ENCODE measurements at regions not wholly inside any gene's neighbourhood (a gene's known extent, or its start where the extent isn't known, plus 50 kb on each side); places are given as distances from the start of the nearest gene placed in this dataset.

GRCh38 chr10:57982091-57982490, 285.6 kb downstream of the IPMK start (continued):
- TF ChIP-seq, protein P1, sequence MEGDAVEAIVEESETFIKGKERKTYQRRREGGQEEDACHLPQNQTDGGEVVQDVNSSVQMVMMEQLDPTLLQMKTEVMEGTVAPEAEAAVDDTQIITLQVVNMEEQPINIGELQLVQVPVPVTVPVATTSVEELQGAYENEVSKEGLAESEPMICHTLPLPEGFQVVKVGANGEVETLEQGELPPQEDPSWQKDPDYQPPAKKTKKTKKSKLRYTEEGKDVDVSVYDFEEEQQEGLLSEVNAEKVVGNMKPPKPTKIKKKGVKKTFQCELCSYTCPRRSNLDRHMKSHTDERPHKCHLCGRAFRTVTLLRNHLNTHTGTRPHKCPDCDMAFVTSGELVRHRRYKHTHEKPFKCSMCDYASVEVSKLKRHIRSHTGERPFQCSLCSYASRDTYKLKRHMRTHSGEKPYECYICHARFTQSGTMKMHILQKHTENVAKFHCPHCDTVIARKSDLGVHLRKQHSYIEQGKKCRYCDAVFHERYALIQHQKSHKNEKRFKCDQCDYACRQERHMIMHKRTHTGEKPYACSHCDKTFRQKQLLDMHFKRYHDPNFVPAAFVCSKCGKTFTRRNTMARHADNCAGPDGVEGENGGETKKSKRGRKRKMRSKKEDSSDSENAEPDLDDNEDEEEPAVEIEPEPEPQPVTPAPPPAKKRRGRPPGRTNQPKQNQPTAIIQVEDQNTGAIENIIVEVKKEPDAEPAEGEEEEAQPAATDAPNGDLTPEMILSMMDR (IDR thresholded peaks at IDR 0.05 in 2 of 3, conservative IDR thresholded peaks at IDR 0.05 in 1 of 3; ENCODE audit: control insufficient read depth in 2 of 3, extremely low read depth in 1 of 3, insufficient read depth in 1 of 3, low read depth in 3 of 3, low read length in 3 of 3): no peak
- TF ChIP-seq IKZF2 (IDR thresholded peaks at IDR 0.05) (no peak), NKRF (conservative IDR thresholded peaks at IDR 0.05) (no peak), CBX3 (IDR thresholded peaks at IDR 0.05; ENCODE audit: borderline replicate concordance, low read depth) (no peak), SREBF2 (IDR thresholded peaks at IDR 0.05; ENCODE audit: low read length) (no peak), ZNF217 (IDR thresholded peaks at IDR 0.05) (no peak), SIN3A (IDR thresholded peaks at IDR 0.05; ENCODE audit: low read depth, low read length) (no peak), BACH1 (IDR thresholded peaks at IDR 0.05; ENCODE audit: borderline replicate concordance) (no peak), TARDBP (IDR thresholded peaks at IDR 0.05; ENCODE audit: borderline replicate concordance) (no peak), MEF2A (IDR thresholded peaks at IDR 0.05; ENCODE audit: insufficient read depth, low read depth, low read length) (no peak)

DNA sequence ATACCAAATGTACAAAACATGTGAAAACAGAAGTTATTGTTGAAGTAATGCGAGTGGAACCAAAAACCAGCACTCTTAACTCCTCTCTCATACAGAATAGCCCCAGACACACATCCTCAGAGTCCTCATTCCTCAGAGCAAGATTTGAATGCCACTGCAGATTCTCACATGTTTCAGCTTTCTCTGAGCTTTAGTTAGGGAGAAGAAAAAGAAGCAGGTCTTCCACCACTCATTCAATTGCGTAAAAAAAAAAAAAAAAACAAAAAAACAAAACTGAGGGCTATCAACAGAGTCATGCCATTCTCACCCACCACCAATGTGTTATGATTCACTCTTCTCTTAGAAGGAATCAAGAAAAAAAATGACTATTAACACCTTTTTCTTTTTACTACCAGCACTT, 287.7 kb downstream of the IPMK start:
- Histone ChIP-seq H3K9me3 (replicated peaks; ENCODE audit: control insufficient read depth, insufficient read depth, low read length) (no peaks in the 10 kb centered on the region), H3K9ac (ENCODE audit: control insufficient read depth, insufficient read depth, low read length) (no peak overlapping the region), H3K4me1 (ENCODE audit: control insufficient read depth, insufficient read depth, low read length) (no peaks in the 10 kb centered on the region), H3K79me2 (ENCODE audit: control insufficient read depth, insufficient read depth, low read length) (no peaks in the 10 kb centered on the region), H4K20me1 (ENCODE audit: control insufficient read depth, insufficient read depth) (no peaks in the 10 kb centered on the region), H3K4me2 (ENCODE audit: control insufficient read depth, insufficient read depth) (no peak overlapping the region), H3K4me3 (no peak overlapping the region), H2AFZ (ENCODE audit: control insufficient read depth, low read depth, low read length) (no peak overlapping the region), H3K27me3 (replicated peaks in 1 of 2; ENCODE audit: control insufficient read depth in 2 of 2, insufficient read depth in 2 of 2, low read length in 1 of 2) (no peaks in the 10 kb centered on the region), H3K36me3 (ENCODE audit: control insufficient read depth in 2 of 2, insufficient read depth in 2 of 2, low read length in 1 of 2) (no peaks in the 10 kb centered on the region), H3K27ac (ENCODE audit: control insufficient read depth, insufficient read depth) (no peak overlapping the region)
- FAIRE-seq: no peak
- ChIA-PET RAD21 (ENCODE audit: unreplicated experiment) (no interaction called here), POLR2A (no interaction called here), CTCF (no interaction called here), SMC1A (ENCODE audit: uncharacterized antibody, unreplicated experiment) (interaction anchor here (0.7 kb wide), 1 partner anchor 11 kb away, joined by 3 read pairs; no protein-coding TSS in a partner anchor)
- WGBS (ENCODE audit: insufficient coverage, insufficient replicate concordance, low lambda C conversion rate, missing lambda C conversion rate): 43% methylated on average over 2 of the region's 2 CpGs
- BruUV-seq (replicated peaks): no TSS peak
- intact Hi-C loops (cut with micrococcal nuclease; ENCODE audit: unreplicated experiment) (no loop called here), in situ Hi-C loops (cut with MboI) (no loop called here)
- no peak for DNase-seq (ENCODE audit: low read depth, low spot score)
- TF ChIP-seq PAX5 (IDR thresholded peaks at IDR 0.05; ENCODE audit: borderline replicate concordance, low read depth, low read length) (no peak), RUNX3 (IDR thresholded peaks at IDR 0.05; ENCODE audit: low read length) (no peak), BCL3 (IDR thresholded peaks at IDR 0.05; ENCODE audit: borderline replicate concordance, insufficient read depth, low read depth, low read length, poor library complexity, severe bottlenecking) (no peak), ASH2L (IDR thresholded peaks at IDR 0.05; ENCODE audit: borderline replicate concordance, low read depth) (no peak), POLR2AphosphoS5 (IDR thresholded peaks at IDR 0.05; ENCODE audit: low read length) (no peak), TBL1XR1 (IDR thresholded peaks at IDR 0.05; ENCODE audit: low read depth, low read length) (no peak), MEF2A (IDR thresholded peaks at IDR 0.05; ENCODE audit: insufficient read depth, low read depth, low read length) (no peak), KLF5 (IDR thresholded peaks at IDR 0.05; ENCODE audit: partially characterized antibody) (no peak), POU2F2 (IDR thresholded peaks at IDR 0.05; ENCODE audit: borderline replicate concordance, low read depth, low read length) (no peak), NFXL1 (IDR thresholded peaks at IDR 0.05; ENCODE audit: borderline replicate concordance) (no peak), SMAD1 (IDR thresholded peaks at IDR 0.05; ENCODE audit: low read depth, partially characterized antibody) (no peak), IRF4 (IDR thresholded peaks at IDR 0.05; ENCODE audit: low read depth, low read length) (no peak)
- ATAC-seq: no peak

All from GM12878 (cell line).